ENCODE measurements at regions not wholly inside any gene's neighbourhood (a gene's known extent, or its start where the extent isn't known, plus 50 kb on each side); places are given as distances from the start of the nearest gene placed in this dataset.
"Not testable (repeated sequence)": the region's sequence is repeated elsewhere in the genome, so short reads cannot be mapped to it uniquely, and the experiment has no call there.

DNA sequence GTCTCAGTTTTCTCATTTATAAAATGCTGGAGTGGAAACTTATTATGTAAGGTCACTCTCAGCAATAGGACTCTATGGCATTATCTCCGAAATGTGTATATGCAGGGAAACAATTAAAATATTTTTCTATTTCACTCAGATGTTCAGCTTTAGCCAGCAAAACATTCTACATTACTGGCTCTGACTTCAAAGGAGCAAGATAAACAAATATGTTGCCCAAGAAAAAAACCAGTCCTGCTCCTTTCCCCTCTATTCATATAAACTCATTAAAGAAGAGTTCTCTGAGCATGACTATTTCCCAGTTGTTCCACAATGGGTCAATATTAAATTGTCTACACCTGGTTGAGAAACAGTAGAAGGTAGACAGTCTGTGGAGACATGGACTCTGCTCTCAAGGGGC, 155.0 kb downstream of the NPR3 start:
- H3K36me3 Mint-ChIP-seq (ENCODE audit: insufficient read depth, unreplicated experiment): no peaks in the 10 kb centered on the region
- H3K27ac Mint-ChIP-seq (ENCODE audit: low read depth, unreplicated experiment): no peak overlapping the region
- H3K4me3 Mint-ChIP-seq (ENCODE audit: unreplicated experiment): no peak overlapping the region
- TF ChIP-seq, protein P1, sequence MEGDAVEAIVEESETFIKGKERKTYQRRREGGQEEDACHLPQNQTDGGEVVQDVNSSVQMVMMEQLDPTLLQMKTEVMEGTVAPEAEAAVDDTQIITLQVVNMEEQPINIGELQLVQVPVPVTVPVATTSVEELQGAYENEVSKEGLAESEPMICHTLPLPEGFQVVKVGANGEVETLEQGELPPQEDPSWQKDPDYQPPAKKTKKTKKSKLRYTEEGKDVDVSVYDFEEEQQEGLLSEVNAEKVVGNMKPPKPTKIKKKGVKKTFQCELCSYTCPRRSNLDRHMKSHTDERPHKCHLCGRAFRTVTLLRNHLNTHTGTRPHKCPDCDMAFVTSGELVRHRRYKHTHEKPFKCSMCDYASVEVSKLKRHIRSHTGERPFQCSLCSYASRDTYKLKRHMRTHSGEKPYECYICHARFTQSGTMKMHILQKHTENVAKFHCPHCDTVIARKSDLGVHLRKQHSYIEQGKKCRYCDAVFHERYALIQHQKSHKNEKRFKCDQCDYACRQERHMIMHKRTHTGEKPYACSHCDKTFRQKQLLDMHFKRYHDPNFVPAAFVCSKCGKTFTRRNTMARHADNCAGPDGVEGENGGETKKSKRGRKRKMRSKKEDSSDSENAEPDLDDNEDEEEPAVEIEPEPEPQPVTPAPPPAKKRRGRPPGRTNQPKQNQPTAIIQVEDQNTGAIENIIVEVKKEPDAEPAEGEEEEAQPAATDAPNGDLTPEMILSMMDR (IDR thresholded peaks at IDR 0.05; ENCODE audit: unreplicated experiment): no peak
- BruUV-seq (replicated peaks): no TSS peak
- no peaks in the 10 kb centered on the region for H3K4me1 Mint-ChIP-seq (ENCODE audit: insufficient read depth, unreplicated experiment)
- H3K27me3 Mint-ChIP-seq (ENCODE audit: insufficient read depth, unreplicated experiment): no peaks in the 10 kb centered on the region
- DNase-seq (ENCODE audit: unreplicated experiment): no peak
- CTCF ChIA-PET: no interaction called here
- H3K9me3 Mint-ChIP-seq (ENCODE audit: unreplicated experiment): peaks cover 11% of the 10 kb centered on the region
- POLR2A ChIA-PET: no interaction called here
- intact Hi-C loops (cut with micrococcal nuclease): no loop called here

DNA sequence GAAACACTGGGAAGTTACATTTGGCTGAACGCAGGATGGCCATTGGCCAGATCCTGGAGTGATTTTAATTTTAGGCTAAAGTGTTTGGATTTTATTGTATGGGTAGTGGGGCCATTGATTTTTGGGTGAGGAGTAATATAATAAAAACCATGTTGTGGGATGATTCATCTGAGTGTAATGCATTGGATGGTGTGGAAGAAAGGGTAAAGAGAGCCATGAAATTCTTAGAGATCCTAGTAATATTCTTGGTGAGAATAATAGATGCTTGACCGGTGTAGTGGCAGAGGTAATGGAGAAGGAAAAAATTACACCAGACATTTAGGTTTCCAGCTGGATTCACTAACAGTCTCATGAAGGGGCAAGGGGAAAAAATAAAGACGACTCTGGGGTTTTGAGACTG, 158.1 kb downstream of the NPR3 start:
- Mint-ChIP-seq H3K36me3 (ENCODE audit: insufficient read depth, unreplicated experiment) (no peaks in the 10 kb centered on the region), H3K9me3 (ENCODE audit: unreplicated experiment) (peaks cover 18% of the 10 kb centered on the region), H3K4me1 (ENCODE audit: insufficient read depth, unreplicated experiment) (no peaks in the 10 kb centered on the region), H3K27me3 (ENCODE audit: insufficient read depth, unreplicated experiment) (no peaks in the 10 kb centered on the region), H3K4me3 (ENCODE audit: unreplicated experiment) (no peak overlapping the region), H3K27ac (ENCODE audit: low read depth, unreplicated experiment) (no peak overlapping the region)
- DNase-seq (ENCODE audit: unreplicated experiment): no peak
- TF ChIP-seq, protein P1 (IDR thresholded peaks at IDR 0.05; ENCODE audit: unreplicated experiment): no peak
- BruUV-seq (replicated peaks): no TSS peak
- ChIA-PET CTCF (no interaction called here), POLR2A (no interaction called here)
- intact Hi-C loops (cut with micrococcal nuclease): no loop called here

DNA sequence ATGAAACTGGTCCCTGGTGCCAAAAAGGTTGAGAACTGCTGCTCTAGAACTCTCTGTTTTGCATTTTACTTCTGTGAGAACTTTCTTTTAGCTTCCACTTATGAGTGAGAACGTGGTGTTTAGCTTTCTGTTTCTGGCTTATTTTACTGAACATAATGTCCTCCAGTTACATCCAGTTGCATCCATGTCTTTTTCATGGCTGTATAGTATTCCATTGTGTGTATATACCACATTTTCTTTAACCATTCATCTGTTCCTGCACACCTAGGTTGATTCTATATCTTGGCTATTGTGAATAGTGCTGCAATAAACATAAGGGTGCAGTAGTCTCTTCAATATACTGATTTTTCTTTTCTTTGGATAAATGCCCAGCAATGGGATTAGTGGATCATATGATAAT, 165.7 kb downstream of the NPR3 start:
- Mint-ChIP-seq H3K4me1 (ENCODE audit: insufficient read depth, unreplicated experiment) (peaks cover 6% of the 10 kb centered on the region), H3K27me3 (ENCODE audit: insufficient read depth, unreplicated experiment) (no peaks in the 10 kb centered on the region), H3K4me3 (ENCODE audit: unreplicated experiment) (no peak overlapping the region), H3K9me3 (ENCODE audit: unreplicated experiment) (peaks cover 25% of the 10 kb centered on the region), H3K36me3 (ENCODE audit: insufficient read depth, unreplicated experiment) (no peaks in the 10 kb centered on the region), H3K27ac (ENCODE audit: low read depth, unreplicated experiment) (no peak overlapping the region)
- intact Hi-C loops (cut with micrococcal nuclease): no loop called here
- TF ChIP-seq, protein P1 (IDR thresholded peaks at IDR 0.05; ENCODE audit: unreplicated experiment): no peak
- no TSS peak for BruUV-seq (replicated peaks)
- ChIA-PET POLR2A (no interaction called here), CTCF (no interaction called here)
- DNase-seq (ENCODE audit: unreplicated experiment): no peak

- peaks cover 20% of the 10 kb centered on the region for H3K9me3 Mint-ChIP-seq (ENCODE audit: unreplicated experiment)
- H3K27me3 Mint-ChIP-seq (ENCODE audit: insufficient read depth, unreplicated experiment); H3K36me3 Mint-ChIP-seq (ENCODE audit: insufficient read depth, unreplicated experiment); POLR2A ChIA-PET; H3K27ac Mint-ChIP-seq (ENCODE audit: low read depth, unreplicated experiment); H3K4me1 Mint-ChIP-seq (ENCODE audit: insufficient read depth, unreplicated experiment); DNase-seq (ENCODE audit: unreplicated experiment); CTCF ChIA-PET; H3K4me3 Mint-ChIP-seq (ENCODE audit: unreplicated experiment); intact Hi-C loops (cut with micrococcal nuclease); BruUV-seq (replicated peaks): not testable (repeated sequence)
Observed at GRCh38 chr5:32879364-32879763, 168.2 kb downstream of the NPR3 start.

DNA sequence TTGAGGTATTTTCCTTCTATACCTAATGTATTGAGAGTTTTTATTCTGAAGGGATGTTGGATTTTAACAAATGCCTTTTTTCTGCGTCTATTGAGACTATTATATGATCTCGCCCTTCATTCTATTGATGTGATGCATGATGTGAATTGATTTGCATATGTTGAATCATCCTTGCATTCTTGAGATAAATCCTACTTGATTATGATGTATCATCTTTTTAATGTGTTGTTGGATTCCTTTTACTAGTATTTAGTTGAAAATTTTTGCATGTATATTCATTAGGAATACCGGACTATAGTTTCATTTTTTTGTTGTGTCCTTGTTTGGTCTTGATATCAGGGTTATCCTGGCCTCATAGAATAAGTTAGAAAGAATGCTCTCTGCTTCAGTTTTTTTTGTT, 169.7 kb downstream of the NPR3 start:
- Mint-ChIP-seq H3K27me3 (ENCODE audit: insufficient read depth, unreplicated experiment) (no peaks in the 10 kb centered on the region), H3K4me3 (ENCODE audit: unreplicated experiment) (no peak overlapping the region), H3K4me1 (ENCODE audit: insufficient read depth, unreplicated experiment) (peaks cover 6% of the 10 kb centered on the region), H3K27ac (ENCODE audit: low read depth, unreplicated experiment) (no peak overlapping the region), H3K9me3 (ENCODE audit: unreplicated experiment) (peaks cover 26% of the 10 kb centered on the region), H3K36me3 (ENCODE audit: insufficient read depth, unreplicated experiment) (no peaks in the 10 kb centered on the region)
- TF ChIP-seq, protein P1 (IDR thresholded peaks at IDR 0.05; ENCODE audit: unreplicated experiment): no peak
- BruUV-seq (replicated peaks): no TSS peak
- DNase-seq (ENCODE audit: unreplicated experiment): no peak
- CTCF ChIA-PET: no interaction called here
- intact Hi-C loops (cut with micrococcal nuclease): no loop called here
- POLR2A ChIA-PET: no interaction called here
